HL-60 (cell line): ENCODE measurements at regions not wholly inside any gene's neighbourhood (a gene's known extent, or its start where the extent isn't known, plus 50 kb on each side); places are given as distances from the start of the nearest gene placed in this dataset.

Experiments
- DNase-seq, 2 experiments: peaks; one replicate each; pipeline ENCODE4 v3.0.0-alpha.2; 2010 to 2020; ENCODE audit warnings: low read depth in 1 of 2, low spot score in 1 of 2
- H3K27ac ChIP-seq: fragments of 250-450 bp; sonication (Bioruptor Pico); replicated peaks from 2 replicates; pipeline ENCODE4 v1.5.1; 2020; ENCODE audit warnings: mild to moderate bottlenecking, moderate library complexity
- H3K27me3 ChIP-seq: fragments of 250-450 bp; sonication (Bioruptor Pico); 2 replicates; pipeline ENCODE4 v1.5.1; 2021; ENCODE audit warnings: mild to moderate bottlenecking, moderate library complexity; ENCODE audit not compliant: insufficient read depth, poor library complexity, severe bottlenecking
- H3K4me3 ChIP-seq: replicated peaks from 2 replicates; pipeline ENCODE4 v1.5.1; 2011; ENCODE audit warnings: mild to moderate bottlenecking, control low read depth, low read length; ENCODE audit not compliant: insufficient read depth
- CTCF ChIP-seq: IDR thresholded peaks from one replicate; pipeline ENCODE4 v1.5.1; 2011; ENCODE audit warnings: low read length, control low read depth, inconsistent platforms; ENCODE audit not compliant: insufficient read depth
- GABPA ChIP-seq: IDR thresholded peaks from 2 replicates; pipeline ENCODE4 v1.6.1; 2012; ENCODE audit warnings: low read depth
- POLR2AphosphoS5 ChIP-seq: IDR thresholded peaks from 2 replicates; pipeline ENCODE4 v1.6.1; 2012; ENCODE audit warnings: low read depth
- SPI1 ChIP-seq: IDR thresholded peaks from 2 replicates; pipeline ENCODE4 v1.6.1; 2012; ENCODE audit warnings: low read depth, mild to moderate bottlenecking, borderline replicate concordance
- TF ChIP-seq, protein P1 (sequence below): IDR thresholded peaks from 2 replicates; pipeline ENCODE4 v1.6.1; 2012; ENCODE audit warnings: low read depth; ENCODE audit not compliant: insufficient replicate concordance

- no peak for TF ChIP-seq SPI1
- no peak for TF ChIP-seq GABPA
- no peak for TF ChIP-seq POLR2AphosphoS5
- TF ChIP-seq, protein P1, sequence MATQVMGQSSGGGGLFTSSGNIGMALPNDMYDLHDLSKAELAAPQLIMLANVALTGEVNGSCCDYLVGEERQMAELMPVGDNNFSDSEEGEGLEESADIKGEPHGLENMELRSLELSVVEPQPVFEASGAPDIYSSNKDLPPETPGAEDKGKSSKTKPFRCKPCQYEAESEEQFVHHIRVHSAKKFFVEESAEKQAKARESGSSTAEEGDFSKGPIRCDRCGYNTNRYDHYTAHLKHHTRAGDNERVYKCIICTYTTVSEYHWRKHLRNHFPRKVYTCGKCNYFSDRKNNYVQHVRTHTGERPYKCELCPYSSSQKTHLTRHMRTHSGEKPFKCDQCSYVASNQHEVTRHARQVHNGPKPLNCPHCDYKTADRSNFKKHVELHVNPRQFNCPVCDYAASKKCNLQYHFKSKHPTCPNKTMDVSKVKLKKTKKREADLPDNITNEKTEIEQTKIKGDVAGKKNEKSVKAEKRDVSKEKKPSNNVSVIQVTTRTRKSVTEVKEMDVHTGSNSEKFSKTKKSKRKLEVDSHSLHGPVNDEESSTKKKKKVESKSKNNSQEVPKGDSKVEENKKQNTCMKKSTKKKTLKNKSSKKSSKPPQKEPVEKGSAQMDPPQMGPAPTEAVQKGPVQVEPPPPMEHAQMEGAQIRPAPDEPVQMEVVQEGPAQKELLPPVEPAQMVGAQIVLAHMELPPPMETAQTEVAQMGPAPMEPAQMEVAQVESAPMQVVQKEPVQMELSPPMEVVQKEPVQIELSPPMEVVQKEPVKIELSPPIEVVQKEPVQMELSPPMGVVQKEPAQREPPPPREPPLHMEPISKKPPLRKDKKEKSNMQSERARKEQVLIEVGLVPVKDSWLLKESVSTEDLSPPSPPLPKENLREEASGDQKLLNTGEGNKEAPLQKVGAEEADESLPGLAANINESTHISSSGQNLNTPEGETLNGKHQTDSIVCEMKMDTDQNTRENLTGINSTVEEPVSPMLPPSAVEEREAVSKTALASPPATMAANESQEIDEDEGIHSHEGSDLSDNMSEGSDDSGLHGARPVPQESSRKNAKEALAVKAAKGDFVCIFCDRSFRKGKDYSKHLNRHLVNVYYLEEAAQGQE, result no peak
- no peak for TF ChIP-seq CTCF
- H3K27me3 ChIP-seq, result no peaks in the 10 kb centered on the region
- no peak overlapping the region for H3K4me3 ChIP-seq
- no peak overlapping the region for H3K27ac ChIP-seq
- DNase-seq, result no peak
Measured at GRCh38 chr12:77334806-77335205, 269.4 kb upstream of the E2F7 start.

DNA sequence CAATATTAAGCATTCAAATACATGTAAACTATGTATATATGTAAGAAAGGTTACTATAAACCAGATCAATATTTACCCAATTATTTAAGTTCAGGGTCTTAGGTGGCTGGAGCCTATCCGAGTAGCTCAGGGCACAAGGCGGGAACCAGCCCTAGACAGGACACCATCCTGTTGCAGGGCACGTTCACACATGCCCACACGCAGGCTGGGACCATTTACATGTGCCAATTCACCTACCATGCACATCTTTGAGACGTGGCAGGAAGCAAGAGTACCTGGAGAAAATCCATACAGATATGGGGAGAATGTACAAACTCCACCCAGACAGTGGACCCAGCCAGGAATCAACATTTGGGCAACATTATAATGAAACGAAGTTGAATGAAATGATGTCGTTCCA, 263.0 kb upstream of the E2F7 start:
- Histone ChIP-seq H3K27me3 (peaks cover 35% of the 10 kb centered on the region), H3K27ac (no peak overlapping the region), H3K4me3 (no peak overlapping the region)
- no peak for DNase-seq
- TF ChIP-seq POLR2AphosphoS5 (no peak), SPI1 (no peak), CTCF (no peak), GABPA (no peak)
- TF ChIP-seq, protein P1, result no peak

- H3K27me3 ChIP-seq, result peaks cover 38% of the 10 kb centered on the region
- TF ChIP-seq, protein P1, result no peak
- TF ChIP-seq GABPA (no peak), CTCF (no peak), SPI1 (peak; percentile 12; the same call in 1 of the 2 replicates), POLR2AphosphoS5 (no peak)
- no peak overlapping the region for H3K4me3 ChIP-seq
- no peak overlapping the region for H3K27ac ChIP-seq
- no peak for DNase-seq
Measured at GRCh38 chr12:77325511-77326236, 260.3 kb upstream of the E2F7 start.
